ENCODE measurements at regions not wholly inside any gene's neighbourhood (a gene's known extent, or its start where the extent isn't known, plus 50 kb on each side); places are given as distances from the start of the nearest gene placed in this dataset.

DNA sequence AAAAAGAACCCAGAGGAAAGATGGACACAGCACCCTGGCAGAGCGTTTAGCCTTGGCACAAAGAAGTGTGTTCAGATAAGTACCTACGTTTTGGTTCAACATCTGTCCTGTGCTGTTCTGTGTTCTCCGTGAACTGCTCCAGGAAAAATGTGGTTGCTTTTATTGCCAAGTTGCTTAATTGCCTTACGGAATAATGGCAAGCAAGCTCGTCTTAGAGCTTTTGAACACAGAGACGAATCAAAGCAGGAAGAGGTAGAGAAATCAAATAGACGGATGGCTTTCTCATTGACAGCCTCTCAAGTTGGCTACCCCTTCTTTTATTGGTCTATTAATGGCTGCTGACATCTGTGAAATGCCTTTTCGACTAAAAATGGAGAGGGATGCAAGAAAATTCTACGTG lies 911.1 kb upstream of the EEF2KMT start:
- H3K4me3 Mint-ChIP-seq: no peak overlapping the region
- H3K4me1 Mint-ChIP-seq: no peaks in the 10 kb centered on the region
- no peaks in the 10 kb centered on the region for H3K36me3 Mint-ChIP-seq (ENCODE audit: low read depth)

DNA sequence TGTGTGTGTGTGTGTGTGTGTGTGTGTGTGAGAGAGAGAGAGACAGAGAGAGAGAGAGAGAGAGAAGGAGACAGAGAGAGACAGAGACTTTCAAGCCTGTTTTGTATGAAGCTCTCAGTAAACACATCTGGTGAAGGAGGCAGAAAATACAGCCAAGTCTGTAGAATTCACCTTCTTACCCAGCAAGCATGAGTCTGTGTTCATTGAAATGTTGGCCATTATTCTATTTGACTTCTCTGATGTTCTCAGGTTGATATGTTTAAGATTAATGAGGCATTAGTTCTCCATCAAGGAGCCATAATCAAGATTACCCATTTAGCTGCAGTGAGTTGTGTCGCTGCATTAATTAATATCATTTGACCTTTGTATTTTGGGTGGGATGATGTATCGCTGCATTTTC lies 895.8 kb upstream of the EEF2KMT start:
- Mint-ChIP-seq H3K27me3 (ENCODE audit: low read depth) (peaks cover 11% of the 10 kb centered on the region), H3K4me1 (no peaks in the 10 kb centered on the region), H3K36me3 (ENCODE audit: low read depth) (no peaks in the 10 kb centered on the region), H3K27ac (ENCODE audit: unreplicated experiment) (no peak overlapping the region), H3K9me3 (no peaks in the 10 kb centered on the region), H3K4me3 (no peak overlapping the region)
- DNase-seq (ENCODE audit: low read depth, low spot score): no peak
- TF ChIP-seq, protein P1, sequence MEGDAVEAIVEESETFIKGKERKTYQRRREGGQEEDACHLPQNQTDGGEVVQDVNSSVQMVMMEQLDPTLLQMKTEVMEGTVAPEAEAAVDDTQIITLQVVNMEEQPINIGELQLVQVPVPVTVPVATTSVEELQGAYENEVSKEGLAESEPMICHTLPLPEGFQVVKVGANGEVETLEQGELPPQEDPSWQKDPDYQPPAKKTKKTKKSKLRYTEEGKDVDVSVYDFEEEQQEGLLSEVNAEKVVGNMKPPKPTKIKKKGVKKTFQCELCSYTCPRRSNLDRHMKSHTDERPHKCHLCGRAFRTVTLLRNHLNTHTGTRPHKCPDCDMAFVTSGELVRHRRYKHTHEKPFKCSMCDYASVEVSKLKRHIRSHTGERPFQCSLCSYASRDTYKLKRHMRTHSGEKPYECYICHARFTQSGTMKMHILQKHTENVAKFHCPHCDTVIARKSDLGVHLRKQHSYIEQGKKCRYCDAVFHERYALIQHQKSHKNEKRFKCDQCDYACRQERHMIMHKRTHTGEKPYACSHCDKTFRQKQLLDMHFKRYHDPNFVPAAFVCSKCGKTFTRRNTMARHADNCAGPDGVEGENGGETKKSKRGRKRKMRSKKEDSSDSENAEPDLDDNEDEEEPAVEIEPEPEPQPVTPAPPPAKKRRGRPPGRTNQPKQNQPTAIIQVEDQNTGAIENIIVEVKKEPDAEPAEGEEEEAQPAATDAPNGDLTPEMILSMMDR (conservative IDR thresholded peaks at IDR 0.05): no peak

More for the DNA sequence above, 911.1 kb upstream of the EEF2KMT start:
- Mint-ChIP-seq H3K27me3 (ENCODE audit: low read depth) (peaks cover 62% of the 10 kb centered on the region), H3K27ac (ENCODE audit: unreplicated experiment) (no peak overlapping the region), H3K9me3 (no peaks in the 10 kb centered on the region)
- DNase-seq (ENCODE audit: low read depth, low spot score): no peak
- TF ChIP-seq, protein P1 (conservative IDR thresholded peaks at IDR 0.05): no peak

DNA sequence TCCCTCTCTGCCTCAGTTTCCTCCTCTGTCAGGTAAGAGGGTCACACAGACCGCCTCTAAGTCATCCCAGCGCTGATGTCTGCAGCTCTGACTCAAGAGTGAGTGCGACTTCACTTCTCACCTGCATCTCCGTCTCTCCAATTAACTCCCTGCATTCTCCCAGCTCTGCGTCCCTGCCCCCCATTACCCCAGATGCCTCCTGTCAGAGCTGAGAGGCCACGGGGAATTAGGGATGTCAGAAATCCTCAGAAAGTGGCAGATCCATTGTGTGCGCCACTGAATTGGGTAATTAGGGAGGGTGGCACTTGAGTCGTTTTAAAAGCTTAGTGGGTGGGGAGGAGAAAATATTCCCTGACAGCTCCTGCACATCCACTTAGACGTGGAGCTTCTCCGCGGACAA lies 885.4 kb upstream of the EEF2KMT start:
- TF ChIP-seq, protein P1 (conservative IDR thresholded peaks at IDR 0.05): no peak
- H3K4me1 Mint-ChIP-seq: no peaks in the 10 kb centered on the region
- DNase-seq (ENCODE audit: low read depth, low spot score): no peak
- no peak overlapping the region for H3K4me3 Mint-ChIP-seq
- H3K9me3 Mint-ChIP-seq: no peaks in the 10 kb centered on the region
- peaks cover 34% of the 10 kb centered on the region for H3K27me3 Mint-ChIP-seq (ENCODE audit: low read depth)
- H3K36me3 Mint-ChIP-seq (ENCODE audit: low read depth): no peaks in the 10 kb centered on the region
- no peak overlapping the region for H3K27ac Mint-ChIP-seq (ENCODE audit: unreplicated experiment)

DNA sequence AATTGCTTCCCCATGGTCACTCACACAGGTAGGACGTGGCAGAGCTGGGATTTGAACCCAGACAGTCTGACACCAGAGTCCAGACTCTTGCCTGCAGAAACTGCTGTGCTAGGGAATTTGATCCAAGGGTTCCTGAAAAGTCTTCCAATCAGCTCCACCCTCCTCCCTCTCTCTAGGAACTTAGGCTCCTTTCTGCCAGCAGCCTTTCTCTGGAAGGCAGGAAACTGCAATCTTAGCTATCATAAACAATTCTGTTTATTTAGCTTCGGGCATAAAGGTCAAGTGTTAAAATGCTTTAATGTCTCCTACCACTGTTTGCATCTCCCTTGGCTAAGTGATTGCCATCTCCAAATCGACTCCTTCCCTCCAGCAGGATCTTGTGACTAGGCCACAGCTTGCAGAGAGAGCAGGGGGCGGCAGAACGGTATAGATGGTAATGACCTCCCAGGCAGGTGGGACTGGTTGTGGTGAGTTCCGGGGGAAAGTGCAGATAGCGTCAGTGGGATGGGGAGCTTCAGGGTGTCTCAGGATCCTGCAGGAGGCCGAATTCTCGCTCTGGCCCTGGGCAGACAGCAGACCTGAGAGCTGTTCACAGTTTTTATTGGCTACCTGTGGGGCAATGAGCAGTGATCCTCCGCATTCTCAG lies 882.4 kb upstream of the EEF2KMT start:
- Mint-ChIP-seq H3K27me3 (ENCODE audit: low read depth) (peaks cover 30% of the 10 kb centered on the region), H3K4me1 (no peaks in the 10 kb centered on the region), H3K27ac (ENCODE audit: unreplicated experiment) (no peak overlapping the region), H3K36me3 (ENCODE audit: low read depth) (no peaks in the 10 kb centered on the region), H3K9me3 (no peaks in the 10 kb centered on the region), H3K4me3 (no peak overlapping the region)
- no peak for DNase-seq (ENCODE audit: low read depth, low spot score)
- TF ChIP-seq, protein P1 (conservative IDR thresholded peaks at IDR 0.05): no peak

DNA sequence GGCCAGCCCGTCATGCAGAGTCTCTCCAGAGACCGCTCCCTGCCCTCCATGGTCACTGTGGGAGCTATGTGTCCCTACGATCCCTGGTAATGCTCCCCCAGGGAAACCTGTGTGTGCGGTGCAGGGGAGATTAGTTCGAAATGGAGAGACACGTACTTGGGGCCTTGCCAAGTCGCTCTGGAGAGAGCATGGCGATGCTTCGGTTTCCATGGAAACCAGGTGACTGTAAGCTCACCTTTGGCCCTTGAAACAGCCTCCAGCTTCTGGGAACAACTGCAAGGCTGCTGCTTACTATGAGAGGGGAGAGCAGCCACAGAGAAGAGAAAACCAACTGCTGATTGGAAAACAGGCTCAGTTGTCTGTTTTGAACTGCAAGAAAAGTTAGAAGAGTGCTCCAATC lies 879.7 kb upstream of the EEF2KMT start:
- DNase-seq (ENCODE audit: low read depth, low spot score): no peak
- Mint-ChIP-seq H3K4me3 (no peak overlapping the region), H3K36me3 (ENCODE audit: low read depth) (no peaks in the 10 kb centered on the region), H3K27ac (ENCODE audit: unreplicated experiment) (no peak overlapping the region), H3K9me3 (no peaks in the 10 kb centered on the region), H3K27me3 (ENCODE audit: low read depth) (peaks cover 14% of the 10 kb centered on the region), H3K4me1 (no peaks in the 10 kb centered on the region)
- TF ChIP-seq, protein P1 (conservative IDR thresholded peaks at IDR 0.05): no peak
